ENCODE measurements at regions not wholly inside any gene's neighbourhood (a gene's known extent, or its start where the extent isn't known, plus 50 kb on each side); places are given as distances from the start of the nearest gene placed in this dataset.

GRCh38 chr5:135139381-135140134, 105.5 kb upstream of the PITX1 start:
- DNase-seq (ENCODE audit: low read depth): no peak

- DNase-seq (ENCODE audit: low read depth): no peak
Observed at GRCh38 chr5:135138116-135138850, 104.3 kb upstream of the PITX1 start.

- no peak for DNase-seq (ENCODE audit: low read depth)
Observed at GRCh38 chr5:135137146-135137915, 103.3 kb upstream of the PITX1 start.

- no peak for DNase-seq (ENCODE audit: low read depth)
Observed at GRCh38 chr5:135136546-135136945, 102.5 kb upstream of the PITX1 start.

- no peak for DNase-seq (ENCODE audit: low read depth)
Observed at GRCh38 chr5:135135530-135136226, 101.7 kb upstream of the PITX1 start.

- DNase-seq (ENCODE audit: low read depth): no peak
Observed at GRCh38 chr5:135134691-135135381, 100.8 kb upstream of the PITX1 start.

- DNase-seq (ENCODE audit: low read depth): no peak
Observed at GRCh38 chr5:135133698-135134515, 99.9 kb upstream of the PITX1 start.

- DNase-seq (ENCODE audit: low read depth): no peak
Observed at GRCh38 chr5:135133181-135133580, 99.2 kb upstream of the PITX1 start.

GRCh38 chr5:135131801-135132680, 98.0 kb upstream of the PITX1 start:
- no peak for DNase-seq (ENCODE audit: low read depth)

- no peak for DNase-seq (ENCODE audit: low read depth)
Observed at GRCh38 chr5:135130261-135131215, 96.5 kb upstream of the PITX1 start.

GRCh38 chr5:135129307-135129706, 95.3 kb upstream of the PITX1 start:
- no peak for DNase-seq (ENCODE audit: low read depth)

GRCh38 chr5:135128361-135128760, 94.3 kb upstream of the PITX1 start:
- no peak for DNase-seq (ENCODE audit: low read depth)

- no peak for DNase-seq (ENCODE audit: low read depth)
Observed at GRCh38 chr5:135127439-135128240, 93.6 kb upstream of the PITX1 start.

- no peak for DNase-seq (ENCODE audit: low read depth)
Observed at GRCh38 chr5:135126688-135127438, 92.8 kb upstream of the PITX1 start.

- DNase-seq (ENCODE audit: low read depth): no peak
Observed at GRCh38 chr5:135124724-135125123, 90.7 kb upstream of the PITX1 start.

- no peak for DNase-seq (ENCODE audit: low read depth)
Observed at GRCh38 chr5:135124128-135124527, 90.1 kb upstream of the PITX1 start.

GRCh38 chr5:135122797-135123196, 88.8 kb upstream of the PITX1 start:
- DNase-seq (ENCODE audit: low read depth): no peak

Measured in stimulated activated CD8-positive, alpha-beta memory T cell treated with anti-CD3 and anti-CD28 coated beads, Interleukin-15, amount 100 ng/mL, for 24 hours (primary cell).